ENCODE measurements at regions not wholly inside any gene's neighbourhood (a gene's known extent, or its start where the extent isn't known, plus 50 kb on each side); places are given as distances from the start of the nearest gene placed in this dataset.

- Histone ChIP-seq H3K4me1 (ENCODE audit: control insufficient read depth, extremely low read depth, insufficient read depth, low read length) (no peaks in the 10 kb centered on the region), H2AFZ (ENCODE audit: low read depth, low read length) (peak overlapping the region; percentile 47), H3K4me3 (replicated peaks in 1 of 3; ENCODE audit: insufficient read depth in 1 of 3, low read depth in 1 of 3, low read length in 3 of 3) (no peak overlapping the region), H3K27ac (ENCODE audit: insufficient read depth, low read depth, low read length) (no peak overlapping the region), H3K27me3 (ENCODE audit: control insufficient read depth in 2 of 2, insufficient read depth in 2 of 2, low read length in 2 of 2) (peaks cover 5 to 10% of the 10 kb centered on the region in 2 experiments), H4K20me1 (replicated peaks; ENCODE audit: control insufficient read depth, extremely low read depth, insufficient read depth, low read length) (no peaks in the 10 kb centered on the region), H3K4me2 (ENCODE audit: insufficient read depth, low read length) (no peak overlapping the region), H3K36me3 (ENCODE audit: control insufficient read depth in 2 of 2, extremely low read depth in 1 of 2, insufficient read depth in 2 of 2, low read length in 2 of 2) (no peaks in the 10 kb centered on the region), H3K9me1 (replicated peaks; ENCODE audit: control insufficient read depth, extremely low read depth, insufficient read depth, low read length) (no peaks in the 10 kb centered on the region), H3K79me2 (ENCODE audit: control insufficient read depth, insufficient read depth, low read length) (no peaks in the 10 kb centered on the region), H3K9me3 (replicated peaks; ENCODE audit: control insufficient read depth, insufficient read depth, low read length) (no peaks in the 10 kb centered on the region), H3K9ac (replicated peaks; ENCODE audit: extremely low read depth, insufficient read depth, low read length) (no peak overlapping the region)
- ChIA-PET POLR2A (no interaction called here), CTCF (interaction anchor here (1.3 kb wide), 1 partner anchor 8 kb away, joined by 3 read pairs; no protein-coding TSS in a partner anchor)
- BruUV-seq (replicated peaks) = no TSS peak
- dilution Hi-C loops (cut with MboI; ENCODE audit: extremely low pct_ligation_motif_present, low sequenced_read_pairs) (no loop called here), intact Hi-C loops (cut with micrococcal nuclease) (no loop called here)
- DNase-seq (ENCODE audit: low read depth, low spot score) (no peak), FAIRE-seq (no peak)
- no peak for TF ChIP-seq EZH2 (IDR thresholded peaks at IDR 0.05; ENCODE audit: borderline replicate concordance, low read depth, low read length, severe bottlenecking)
- no peak for TF ChIP-seq CTCF (IDR thresholded peaks at IDR 0.05; ENCODE audit: extremely low read depth in 1 of 2, insufficient read depth in 1 of 2, low read depth in 1 of 2, low read length in 2 of 2)
- no peak for TF ChIP-seq FOS (IDR thresholded peaks at IDR 0.05; ENCODE audit: borderline replicate concordance, insufficient read depth, low read length)
- TF ChIP-seq JUN (IDR thresholded peaks at IDR 0.05; ENCODE audit: borderline replicate concordance, insufficient read depth, insufficient read length, low read depth) = no peak
- TF ChIP-seq GATA2 (IDR thresholded peaks at IDR 0.05; ENCODE audit: insufficient read depth, insufficient read length, low read depth, low read length) = no peak
- TF ChIP-seq MYC (IDR thresholded peaks at IDR 0.05; ENCODE audit: low read depth, low read length) = no peak
- no peak for TF ChIP-seq MAX (IDR thresholded peaks at IDR 0.05; ENCODE audit: insufficient read depth, insufficient read length)
- TF ChIP-seq POLR2A (IDR thresholded peaks at IDR 0.05; ENCODE audit: low read depth, low read length) = no peak
- TF ChIP-seq POLR2AphosphoS5 (IDR thresholded peaks at IDR 0.05; ENCODE audit: insufficient read depth, low read depth, low read length) = no peak
These were observed 190.4 kb upstream of the BCL6 start for GRCh38 chr3:187935623-187936156.
